A549 (cell line): ENCODE measurements at regions not wholly inside any gene's neighbourhood (a gene's known extent, or its start where the extent isn't known, plus 50 kb on each side); places are given as distances from the start of the nearest gene placed in this dataset.

Experiments
- ATAC-seq, 2 experiments: fragments of 200-7000 bp in 1 of 2; fragments of >200 bp in 1 of 2; cut with Nextera tagmentation in 1 of 2; cut with Tn5 transposase in 1 of 2; 3 replicates each; pipeline versions ENCODE4 v1.8.0 to v1.9.1; 2018 to 2020; ENCODE audit warnings: mild to moderate bottlenecking in 1 of 2, moderate library complexity in 1 of 2
- CTCF ChIA-PET: fragments of 300-600 bp; sonication (Branson Sonifier 250); formaldehyde crosslinking; extraction: SDS; loops from one replicate; lab custom pipeline; 2021; ENCODE audit warnings: antibody characterized with exemption, inconsistent platforms; lab: Yijun Ruan, JAX
- POLR2A ChIA-PET: fragments of 350-600 bp; formaldehyde crosslinking; extraction: SDS; loops from one replicate; lab custom pipeline; 2021; ENCODE audit warnings: antibody characterized with exemption, inconsistent platforms; lab: Yijun Ruan, JAX
- DNase-seq, 2 experiments: peaks; one replicate each; pipeline versions ENCODE4 v3.0.0 to v3.0.0-alpha.2; 2011 to 2016; ENCODE audit warnings: low read depth in 1 of 2, low spot score in 1 of 2
- FAIRE-seq: peaks from 2 replicates; lab custom pipeline; 2011; peaks lifted over from hg19 to GRCh38; lab: Jason Lieb, UNC
- H3K27ac ChIP-seq, 2 experiments: fragments of >200 bp; sonication (Bioruptor Twin); formaldehyde crosslinking; 3 replicates each; pipeline ENCODE4 v1.5.1; 2016 to 2017
- H3K4me1 ChIP-seq: fragments of >200 bp; sonication (Bioruptor Twin); formaldehyde crosslinking; 3 replicates; pipeline ENCODE4 v1.6.1; 2016
- H3K4me2 ChIP-seq: fragments of >200 bp; sonication (Bioruptor Twin); formaldehyde crosslinking; 3 replicates; pipeline ENCODE4 v1.6.1; 2016
- H3K4me3 ChIP-seq: fragments of >200 bp; sonication (Bioruptor Twin); formaldehyde crosslinking; 3 replicates; pipeline ENCODE4 v1.5.1; 2016
- H3K9me3 ChIP-seq: fragments of >200 bp; sonication (Bioruptor Twin); formaldehyde crosslinking; 3 replicates; pipeline ENCODE4 v1.6.1; 2016
- BHLHE40 ChIP-seq: IDR thresholded peaks from 2 replicates; pipeline ENCODE4 v1.6.1; 2012; ENCODE audit warnings: low read depth, low read length, inconsistent platforms
- EP300 ChIP-seq, 2 experiments: fragments of >200 bp; sonication (Bioruptor Twin); formaldehyde crosslinking; IDR thresholded peaks; 2 replicates in 1 of 2; 3 replicates in 1 of 2; pipeline ENCODE4 v1.6.1; 2016 to 2017
- GATA3 ChIP-seq: IDR thresholded peaks from 2 replicates; pipeline ENCODE4 v1.6.1; 2012; ENCODE audit warnings: borderline replicate concordance
- JUN ChIP-seq, 2 experiments: fragments of >200 bp; sonication (Bioruptor Twin); formaldehyde crosslinking; IDR thresholded peaks; 2 replicates in 1 of 2; 3 replicates in 1 of 2; pipeline ENCODE4 v1.6.1; 2016 to 2017
- MAFK ChIP-seq: fragments of 450-650 bp; IDR thresholded peaks from 2 replicates; pipeline ENCODE4 v1.6.1; 2014; ENCODE audit not compliant: partially characterized antibody
- POLR2A ChIP-seq: IDR thresholded peaks from 2 replicates; pipeline ENCODE4 v1.6.1; 2012; ENCODE audit warnings: mild to moderate bottlenecking, low read length
- RAD21 ChIP-seq, 2 experiments: fragments of >200 bp in 1 of 2; sonication (Bioruptor Twin) in 1 of 2; formaldehyde crosslinking in 1 of 2; IDR thresholded peaks in 1 of 2; conservative IDR thresholded peaks in 1 of 2; 2 replicates in 1 of 2; 3 replicates in 1 of 2; pipeline ENCODE4 v1.6.1; 2012 to 2018; ENCODE audit warnings: inconsistent platforms in 1 of 2
- SMC3 ChIP-seq: fragments of >200 bp; sonication (Bioruptor Twin); formaldehyde crosslinking; IDR thresholded peaks from 3 replicates; pipeline ENCODE4 v1.6.1; 2018; ENCODE audit warnings: inconsistent platforms
- WGBS: methylation state at CpG from one replicate; pipeline ENCODE4 v1.1.6; 2017; ENCODE audit errors: missing lambda C conversion rate; 5-methylcytosine and 5-hydroxymethylcytosine counted together
- TF ChIP-seq, protein P1 (sequence below): fragments of >200 bp; sonication (Bioruptor Twin); formaldehyde crosslinking; IDR thresholded peaks from 3 replicates; pipeline ENCODE4 v1.6.1; 2016
- TF ChIP-seq, protein P2 (sequence below): fragments of >200 bp; sonication (Bioruptor Twin); formaldehyde crosslinking; IDR thresholded peaks from 3 replicates; pipeline ENCODE4 v1.5.1; 2016
- TF ChIP-seq, protein P3 (sequence below): IDR thresholded peaks from 2 replicates; pipeline ENCODE4 v1.6.1; 2012; ENCODE audit warnings: low read depth, borderline replicate concordance
- TF ChIP-seq, protein P4 (sequence below): fragments of 200-600 bp; sonication (generic); IDR thresholded peaks from 2 replicates; pipeline ENCODE4 v1.6.1; 2016; ENCODE audit warnings: antibody characterized with exemption, mild to moderate bottlenecking, moderate library complexity

DNA sequence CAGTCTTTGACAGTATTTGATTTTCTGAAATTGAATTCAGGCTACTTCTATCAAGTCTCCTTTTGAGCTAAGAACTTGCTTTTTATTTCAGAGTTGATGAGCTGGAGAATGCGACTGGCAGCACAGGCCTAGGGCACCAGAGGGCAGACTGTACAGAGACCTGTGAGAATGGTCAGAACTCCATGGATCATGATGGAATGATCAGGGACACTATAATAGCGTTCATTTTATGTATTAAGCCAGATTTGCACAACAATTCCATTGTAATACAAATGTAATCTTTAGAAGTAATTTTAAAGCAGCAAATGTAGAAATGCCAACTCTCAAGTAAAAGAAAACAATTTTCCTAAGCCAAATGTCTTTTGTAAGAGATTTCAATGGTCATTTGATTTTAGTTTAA is 902.4 kb downstream of the NR2F1-AS1 start:
- H3K4me1 ChIP-seq, result no peaks in the 10 kb centered on the region
- CTCF ChIA-PET, result interaction anchor here (0.8 to 1.1 kb wide), 2 partner anchors 11 to 25 kb away, joined by 3 read pairs; no protein-coding TSS in a partner anchor
- TF ChIP-seq SMC3, result peak; percentile 58
- TF ChIP-seq RAD21 (conservative IDR thresholded peaks at IDR 0.05 in 1 of 2, IDR thresholded peaks at IDR 0.05 in 1 of 2), result peak; percentile 45 to 50; a peak in 3 of 5 replicates
- TF ChIP-seq, protein P1, sequence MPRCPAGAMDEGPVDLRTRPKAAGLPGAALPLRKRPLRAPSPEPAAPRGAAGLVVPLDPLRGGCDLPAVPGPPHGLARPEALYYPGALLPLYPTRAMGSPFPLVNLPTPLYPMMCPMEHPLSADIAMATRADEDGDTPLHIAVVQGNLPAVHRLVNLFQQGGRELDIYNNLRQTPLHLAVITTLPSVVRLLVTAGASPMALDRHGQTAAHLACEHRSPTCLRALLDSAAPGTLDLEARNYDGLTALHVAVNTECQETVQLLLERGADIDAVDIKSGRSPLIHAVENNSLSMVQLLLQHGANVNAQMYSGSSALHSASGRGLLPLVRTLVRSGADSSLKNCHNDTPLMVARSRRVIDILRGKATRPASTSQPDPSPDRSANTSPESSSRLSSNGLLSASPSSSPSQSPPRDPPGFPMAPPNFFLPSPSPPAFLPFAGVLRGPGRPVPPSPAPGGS, result no peak
- TF ChIP-seq, protein P2, sequence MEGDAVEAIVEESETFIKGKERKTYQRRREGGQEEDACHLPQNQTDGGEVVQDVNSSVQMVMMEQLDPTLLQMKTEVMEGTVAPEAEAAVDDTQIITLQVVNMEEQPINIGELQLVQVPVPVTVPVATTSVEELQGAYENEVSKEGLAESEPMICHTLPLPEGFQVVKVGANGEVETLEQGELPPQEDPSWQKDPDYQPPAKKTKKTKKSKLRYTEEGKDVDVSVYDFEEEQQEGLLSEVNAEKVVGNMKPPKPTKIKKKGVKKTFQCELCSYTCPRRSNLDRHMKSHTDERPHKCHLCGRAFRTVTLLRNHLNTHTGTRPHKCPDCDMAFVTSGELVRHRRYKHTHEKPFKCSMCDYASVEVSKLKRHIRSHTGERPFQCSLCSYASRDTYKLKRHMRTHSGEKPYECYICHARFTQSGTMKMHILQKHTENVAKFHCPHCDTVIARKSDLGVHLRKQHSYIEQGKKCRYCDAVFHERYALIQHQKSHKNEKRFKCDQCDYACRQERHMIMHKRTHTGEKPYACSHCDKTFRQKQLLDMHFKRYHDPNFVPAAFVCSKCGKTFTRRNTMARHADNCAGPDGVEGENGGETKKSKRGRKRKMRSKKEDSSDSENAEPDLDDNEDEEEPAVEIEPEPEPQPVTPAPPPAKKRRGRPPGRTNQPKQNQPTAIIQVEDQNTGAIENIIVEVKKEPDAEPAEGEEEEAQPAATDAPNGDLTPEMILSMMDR, result peak; percentile 36; the same call in 1 of the 3 replicates
- TF ChIP-seq, all 56 proteins: peak for 3
- no peak overlapping the region for H3K27ac ChIP-seq
- ATAC-seq (peak; percentile 74 to 84; a peak in 5 of 6 replicates), DNase-seq (peak in 1 of 2 experiments; percentile 44), FAIRE-seq (no peak)
- no peaks in the 10 kb centered on the region for H3K9me3 ChIP-seq
- POLR2A ChIA-PET, result no interaction called here
- H3K4me3 ChIP-seq, result no peak overlapping the region
- no peak overlapping the region for H3K4me2 ChIP-seq
- WGBS, result 56% methylated on average over 2 of the region's 2 CpGs

DNA sequence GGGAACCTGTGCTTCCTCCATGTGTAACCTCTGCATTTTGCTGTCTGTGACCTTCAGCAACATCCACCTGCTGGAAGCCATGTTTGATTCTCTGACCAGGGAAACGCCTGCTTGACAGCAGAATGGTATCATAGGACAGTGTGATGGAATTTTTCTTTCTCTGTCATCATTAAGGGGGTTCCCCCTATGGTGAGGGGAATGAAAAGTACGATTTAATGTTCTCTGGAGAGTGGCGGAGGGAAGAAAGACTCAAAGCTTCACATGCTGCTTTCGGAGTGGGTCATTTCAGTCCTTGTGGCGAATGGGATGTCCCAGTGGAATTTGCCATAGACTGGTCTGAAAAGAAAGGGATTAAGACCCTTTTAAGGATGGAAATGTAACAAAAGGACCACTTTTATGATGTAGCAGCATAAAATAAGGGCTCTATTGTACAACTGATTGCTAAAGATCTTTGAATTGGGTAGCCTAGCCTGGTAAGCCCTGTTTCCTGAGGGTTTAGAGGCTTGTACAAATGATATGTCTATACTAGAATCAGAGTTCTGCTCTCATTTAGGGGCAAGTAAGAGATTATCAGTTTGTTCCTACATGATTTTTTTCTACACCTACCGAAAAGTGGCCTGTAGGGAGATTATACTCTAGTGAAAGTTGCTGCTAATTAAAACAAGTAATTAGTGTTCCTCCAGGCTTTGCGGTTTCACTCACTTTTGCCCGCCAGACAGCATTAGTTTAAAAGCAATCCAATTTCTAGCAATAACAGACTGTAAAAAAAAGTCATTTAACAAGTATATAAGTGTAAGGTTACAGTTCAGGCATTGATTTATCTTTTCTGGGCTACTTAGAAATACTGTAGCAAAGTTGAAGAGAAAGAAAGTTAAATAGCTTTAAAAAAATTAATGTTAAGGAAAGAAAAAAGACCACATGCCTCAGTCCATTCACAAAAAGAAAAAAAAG is 904.5 kb downstream of the NR2F1-AS1 start:
- no peak for FAIRE-seq
- no peak for DNase-seq
- ChIA-PET POLR2A (no interaction called here), CTCF (no interaction called here)
- 85% methylated on average over 8 of the region's 8 CpGs for WGBS
- H3K9me3 ChIP-seq, result no peaks in the 10 kb centered on the region
- no peak overlapping the region for H3K27ac ChIP-seq
- no peak overlapping the region for H3K4me2 ChIP-seq
- no peaks in the 10 kb centered on the region for H3K4me1 ChIP-seq
- TF ChIP-seq, protein P3, sequence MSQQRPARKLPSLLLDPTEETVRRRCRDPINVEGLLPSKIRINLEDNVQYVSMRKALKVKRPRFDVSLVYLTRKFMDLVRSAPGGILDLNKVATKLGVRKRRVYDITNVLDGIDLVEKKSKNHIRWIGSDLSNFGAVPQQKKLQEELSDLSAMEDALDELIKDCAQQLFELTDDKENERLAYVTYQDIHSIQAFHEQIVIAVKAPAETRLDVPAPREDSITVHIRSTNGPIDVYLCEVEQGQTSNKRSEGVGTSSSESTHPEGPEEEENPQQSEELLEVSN, result no peak
- TF ChIP-seq RAD21 (conservative IDR thresholded peaks at IDR 0.05 in 1 of 2, IDR thresholded peaks at IDR 0.05 in 1 of 2) (no peak), POLR2A (no peak), EP300 (IDR thresholded peaks at IDR 0.05) (no peak), JUN (IDR thresholded peaks at IDR 0.05) (no peak), BHLHE40 (no peak), GATA3 (no peak), MAFK (no peak)
- TF ChIP-seq, protein P4, sequence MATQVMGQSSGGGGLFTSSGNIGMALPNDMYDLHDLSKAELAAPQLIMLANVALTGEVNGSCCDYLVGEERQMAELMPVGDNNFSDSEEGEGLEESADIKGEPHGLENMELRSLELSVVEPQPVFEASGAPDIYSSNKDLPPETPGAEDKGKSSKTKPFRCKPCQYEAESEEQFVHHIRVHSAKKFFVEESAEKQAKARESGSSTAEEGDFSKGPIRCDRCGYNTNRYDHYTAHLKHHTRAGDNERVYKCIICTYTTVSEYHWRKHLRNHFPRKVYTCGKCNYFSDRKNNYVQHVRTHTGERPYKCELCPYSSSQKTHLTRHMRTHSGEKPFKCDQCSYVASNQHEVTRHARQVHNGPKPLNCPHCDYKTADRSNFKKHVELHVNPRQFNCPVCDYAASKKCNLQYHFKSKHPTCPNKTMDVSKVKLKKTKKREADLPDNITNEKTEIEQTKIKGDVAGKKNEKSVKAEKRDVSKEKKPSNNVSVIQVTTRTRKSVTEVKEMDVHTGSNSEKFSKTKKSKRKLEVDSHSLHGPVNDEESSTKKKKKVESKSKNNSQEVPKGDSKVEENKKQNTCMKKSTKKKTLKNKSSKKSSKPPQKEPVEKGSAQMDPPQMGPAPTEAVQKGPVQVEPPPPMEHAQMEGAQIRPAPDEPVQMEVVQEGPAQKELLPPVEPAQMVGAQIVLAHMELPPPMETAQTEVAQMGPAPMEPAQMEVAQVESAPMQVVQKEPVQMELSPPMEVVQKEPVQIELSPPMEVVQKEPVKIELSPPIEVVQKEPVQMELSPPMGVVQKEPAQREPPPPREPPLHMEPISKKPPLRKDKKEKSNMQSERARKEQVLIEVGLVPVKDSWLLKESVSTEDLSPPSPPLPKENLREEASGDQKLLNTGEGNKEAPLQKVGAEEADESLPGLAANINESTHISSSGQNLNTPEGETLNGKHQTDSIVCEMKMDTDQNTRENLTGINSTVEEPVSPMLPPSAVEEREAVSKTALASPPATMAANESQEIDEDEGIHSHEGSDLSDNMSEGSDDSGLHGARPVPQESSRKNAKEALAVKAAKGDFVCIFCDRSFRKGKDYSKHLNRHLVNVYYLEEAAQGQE, result no peak
- TF ChIP-seq, protein P2, result no peak
- ATAC-seq, result no peak
- H3K4me3 ChIP-seq, result no peak overlapping the region
